ENCODE measurements at regions not wholly inside any gene's neighbourhood (a gene's known extent, or its start where the extent isn't known, plus 50 kb on each side); places are given as distances from the start of the nearest gene placed in this dataset.

GRCh38 chr5:152137063-152137462 lies 212.4 kb upstream of the GLRA1 start:
- ChIA-PET RAD21 (ENCODE audit: unreplicated experiment) (interaction anchor here (1.6 kb wide), 1 partner anchor 309 kb away, joined by 3 read pairs; no protein-coding TSS in a partner anchor), CTCF (interaction anchor here (0.5 to 10.5 kb wide), 2 partner anchors 310 to 373 kb away, joined by 3 to 338 read pairs; no protein-coding TSS in a partner anchor), SMC1A (ENCODE audit: uncharacterized antibody, unreplicated experiment) (no interaction called here), POLR2A (no interaction called here)
- Histone ChIP-seq H3K27ac (ENCODE audit: control insufficient read depth, insufficient read depth) (no peak overlapping the region), H3K4me1 (ENCODE audit: control insufficient read depth, insufficient read depth, low read length) (no peaks in the 10 kb centered on the region), H4K20me1 (ENCODE audit: control insufficient read depth, insufficient read depth) (no peaks in the 10 kb centered on the region), H2AFZ (ENCODE audit: control insufficient read depth, low read depth, low read length) (no peak overlapping the region), H3K9ac (ENCODE audit: control insufficient read depth, insufficient read depth, low read length) (no peak overlapping the region), H3K9me3 (replicated peaks; ENCODE audit: control insufficient read depth, insufficient read depth, low read length) (no peaks in the 10 kb centered on the region), H3K27me3 (replicated peaks in 1 of 2; ENCODE audit: control insufficient read depth in 2 of 2, insufficient read depth in 2 of 2, low read length in 1 of 2) (no peaks in the 10 kb centered on the region; a peak in 1 of 4 replicates), H3K4me3 (no peak overlapping the region), H3K4me2 (ENCODE audit: control insufficient read depth, insufficient read depth) (no peak overlapping the region), H3K36me3 (ENCODE audit: control insufficient read depth in 2 of 2, insufficient read depth in 2 of 2, low read length in 1 of 2) (no peaks in the 10 kb centered on the region), H3K79me2 (ENCODE audit: control insufficient read depth, insufficient read depth, low read length) (no peaks in the 10 kb centered on the region)
- BruUV-seq (replicated peaks) = no TSS peak
- DNase-seq (ENCODE audit: low read depth, low spot score) (no peak), FAIRE-seq (no peak), ATAC-seq (no peak)
- in situ Hi-C loops (cut with MboI) (no loop called here), intact Hi-C loops (cut with micrococcal nuclease; ENCODE audit: unreplicated experiment) (no loop called here)
- TF ChIP-seq MTA3 (IDR thresholded peaks at IDR 0.05; ENCODE audit: borderline replicate concordance, low read length) (no peak), IRF3 (IDR thresholded peaks at IDR 0.05) (no peak), NFXL1 (IDR thresholded peaks at IDR 0.05; ENCODE audit: borderline replicate concordance) (no peak), POU2F2 (IDR thresholded peaks at IDR 0.05; ENCODE audit: borderline replicate concordance, low read depth, low read length) (no peak), IRF5 (IDR thresholded peaks at IDR 0.05; ENCODE audit: borderline replicate concordance) (no peak), ZBTB40 (IDR thresholded peaks at IDR 0.05; ENCODE audit: borderline replicate concordance) (no peak), RB1 (IDR thresholded peaks at IDR 0.05; ENCODE audit: borderline replicate concordance) (no peak), BCL3 (IDR thresholded peaks at IDR 0.05; ENCODE audit: borderline replicate concordance, insufficient read depth, low read depth, low read length, poor library complexity, severe bottlenecking) (no peak), SMARCA5 (IDR thresholded peaks at IDR 0.05) (no peak)
- WGBS (ENCODE audit: insufficient coverage, insufficient replicate concordance, low lambda C conversion rate, missing lambda C conversion rate) = 12% methylated on average over 4 of the region's 4 CpGs
